Gastroesophageal sphincter (tissue), 3 donors: ENCODE measurements at regions not wholly inside any gene's neighbourhood (a gene's known extent, or its start where the extent isn't known, plus 50 kb on each side); places are given as distances from the start of the nearest gene placed in this dataset.

Experiments
- CTCF ChIP-seq, 4 experiments: fragments of 200-600 bp in 2 of 4; fragments of 450-650 bp in 2 of 4; sonication (generic) in 1 of 4; IDR thresholded peaks; one replicate each; pipeline ENCODE4 v1.5.1; 2017 to 2019; ENCODE audit warnings: antibody characterized with exemption in 4 of 4, mild to moderate bottlenecking in 2 of 4, moderate library complexity in 2 of 4
- EP300 ChIP-seq: sonication (generic); formaldehyde crosslinking; IDR thresholded peaks from one replicate; pipeline ENCODE4 v1.6.1; 2017; ENCODE audit warnings: antibody characterized with exemption, mild to moderate bottlenecking
- POLR2A ChIP-seq, 2 donors: fragments of 450-650 bp; IDR thresholded peaks; one replicate each; pipeline ENCODE4 v1.6.1; 2017; ENCODE audit warnings: antibody characterized with exemption in 2 of 2, mild to moderate bottlenecking in 2 of 2, moderate library complexity in 1 of 2
- POLR2AphosphoS5 ChIP-seq: sonication (generic); formaldehyde crosslinking; IDR thresholded peaks from one replicate; pipeline ENCODE4 v1.6.1; 2017; ENCODE audit warnings: antibody characterized with exemption

GRCh38 chr3:88742106-88742505 lies 365.3 kb upstream of the EPHA3 start:
- TF ChIP-seq CTCF (IDR thresholded peaks at IDR 0.05) (no peak), EP300 (no peak), POLR2A (IDR thresholded peaks at IDR 0.05) (no peak), POLR2AphosphoS5 (no peak)
